GM12865 (cell line): ENCODE measurements at regions not wholly inside any gene's neighbourhood (a gene's known extent, or its start where the extent isn't known, plus 50 kb on each side); places are given as distances from the start of the nearest gene placed in this dataset.

Source experiments
- DNase-seq: peaks from one replicate; pipeline ENCODE4 v3.0.0; 2010; ENCODE audit warnings: low read depth
- H3K4me3 ChIP-seq: 2 replicates; pipeline ENCODE4 v1.5.1; 2011; ENCODE audit warnings: mild to moderate bottlenecking, low read depth, low read length, control low read depth
- CTCF ChIP-seq: IDR thresholded peaks from 2 replicates; pipeline ENCODE4 v1.5.1; 2011; ENCODE audit warnings: low read length, control low read depth, low read depth, inconsistent platforms; ENCODE audit not compliant: insufficient read depth; ENCODE audit errors: missing control alignments

- TF ChIP-seq CTCF: no peak
- H3K4me3 ChIP-seq: no peak overlapping the region
- no peak for DNase-seq
Observed at GRCh38 chr14:54040846-54041245, 84.2 kb upstream of the BMP4 start.

GRCh38 chr14:54046250-54046649 is 89.6 kb upstream of the BMP4 start:
- no peak for DNase-seq
- no peak overlapping the region for H3K4me3 ChIP-seq
- no peak for TF ChIP-seq CTCF

GRCh38 chr14:54047645-54048308 is 91.2 kb upstream of the BMP4 start:
- no peak for TF ChIP-seq CTCF
- no peak for DNase-seq
- H3K4me3 ChIP-seq: no peak overlapping the region

GRCh38 chr14:54048311-54048710 is 91.7 kb upstream of the BMP4 start:
- no peak for TF ChIP-seq CTCF
- DNase-seq: no peak
- H3K4me3 ChIP-seq: no peak overlapping the region

GRCh38 chr14:54048736-54049135 is 92.1 kb upstream of the BMP4 start:
- TF ChIP-seq CTCF: no peak
- no peak overlapping the region for H3K4me3 ChIP-seq
- no peak for DNase-seq

- TF ChIP-seq CTCF: no peak
- H3K4me3 ChIP-seq: no peak overlapping the region
- no peak for DNase-seq
Observed at GRCh38 chr14:54050759-54051158, 94.1 kb upstream of the BMP4 start.

GRCh38 chr14:54052696-54053385 is 96.2 kb upstream of the BMP4 start:
- DNase-seq: no peak
- TF ChIP-seq CTCF: no peak
- H3K4me3 ChIP-seq: no peak overlapping the region
